NAMALWA (cell line): ENCODE measurements at regions not wholly inside any gene's neighbourhood (a gene's known extent, or its start where the extent isn't known, plus 50 kb on each side); places are given as distances from the start of the nearest gene placed in this dataset.

ENCODE experiments used
- DNase-seq: peaks from one replicate; pipeline ENCODE4 v3.0.0-alpha.2; 2015; ENCODE audit warnings: low spot score

DNA sequence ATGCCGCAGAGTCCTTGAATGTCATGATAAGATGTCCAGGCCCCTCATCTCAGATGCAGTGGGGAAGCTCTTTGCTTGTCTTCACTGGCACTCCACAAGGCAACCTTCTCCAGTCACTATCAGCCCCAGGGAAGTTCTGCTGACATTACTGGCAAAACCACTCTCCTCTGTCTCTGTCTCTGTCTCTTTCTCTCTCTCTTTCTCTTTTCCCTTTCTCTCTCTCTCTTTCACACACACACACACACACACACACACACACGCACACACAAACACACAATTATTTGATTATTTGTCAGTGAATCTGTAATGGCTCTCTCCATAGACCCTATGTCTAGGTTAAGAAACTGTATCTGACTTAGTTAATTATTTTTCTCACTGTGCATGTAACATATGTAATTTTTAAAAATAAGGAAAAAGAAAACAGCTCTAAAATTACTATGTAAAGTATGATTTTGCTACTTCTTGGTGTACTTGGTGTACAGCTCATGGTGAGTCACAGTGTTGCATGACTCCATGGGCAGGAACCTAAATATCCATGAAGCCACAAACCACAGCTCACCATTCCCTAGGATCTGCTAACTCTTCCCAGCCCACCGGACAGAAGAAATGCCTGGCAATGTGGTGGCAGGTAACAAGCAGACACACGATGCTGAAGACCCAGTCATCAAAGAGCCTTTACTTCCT, 594.9 kb upstream of the ID2 start:
- DNase-seq: no peak

DNA sequence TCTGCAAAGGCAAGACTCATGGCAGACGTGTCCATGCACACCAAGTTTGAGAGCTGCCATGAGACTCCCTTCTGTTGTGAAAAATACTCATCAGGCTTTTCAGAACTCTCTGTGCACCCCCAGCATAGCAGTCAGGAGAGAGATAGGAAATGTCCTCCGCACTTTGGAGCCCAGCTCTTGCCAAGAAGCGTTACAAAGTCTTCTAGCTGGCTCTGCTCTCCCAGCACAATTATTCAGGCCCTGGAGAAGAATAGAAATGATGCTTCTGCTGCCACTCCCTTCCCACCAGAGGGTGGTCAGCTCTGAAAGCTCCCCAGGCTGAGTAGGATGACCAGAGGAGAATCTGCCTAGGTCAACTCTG, 594.4 kb upstream of the ID2 start:
- DNase-seq: no peak

DNA sequence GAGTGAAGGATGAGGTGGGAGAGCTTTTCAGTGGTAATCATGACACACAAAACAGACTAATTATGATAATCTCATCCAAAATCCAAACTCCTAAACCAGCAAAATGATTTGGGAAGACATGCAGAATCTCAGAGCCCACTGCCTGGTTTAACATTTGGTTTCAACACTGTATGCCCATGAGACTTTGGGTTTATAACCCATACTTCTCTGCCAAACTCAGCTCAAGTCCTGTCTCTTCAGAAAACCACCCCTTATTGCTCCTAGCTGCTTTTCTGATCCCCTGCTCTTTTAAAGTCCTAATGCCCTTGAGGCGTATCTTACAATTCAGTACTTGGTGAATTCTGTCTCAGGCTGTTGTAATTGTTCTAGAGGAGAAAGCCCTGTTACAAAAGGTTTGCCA, 593.0 kb upstream of the ID2 start:
- no peak for DNase-seq

DNA sequence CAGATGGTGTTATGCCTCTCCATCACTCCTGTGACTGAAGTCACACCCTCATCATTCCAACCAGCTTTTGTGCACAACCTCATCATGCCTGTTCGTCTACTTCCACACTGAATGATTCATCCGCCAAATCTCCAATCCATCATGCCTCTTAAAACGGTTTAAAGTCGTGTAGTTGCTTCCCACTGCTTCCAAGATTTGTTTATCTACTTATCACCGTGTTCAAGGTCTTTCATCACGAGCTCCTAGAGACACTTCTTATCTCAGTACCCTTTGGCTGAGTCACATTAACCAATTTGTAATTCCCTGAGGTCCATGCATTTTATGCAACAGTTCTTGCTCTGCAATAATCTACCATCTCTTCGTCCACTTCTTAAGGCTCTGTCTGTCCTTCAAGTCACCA, 592.3 kb upstream of the ID2 start:
- DNase-seq: no peak

DNA sequence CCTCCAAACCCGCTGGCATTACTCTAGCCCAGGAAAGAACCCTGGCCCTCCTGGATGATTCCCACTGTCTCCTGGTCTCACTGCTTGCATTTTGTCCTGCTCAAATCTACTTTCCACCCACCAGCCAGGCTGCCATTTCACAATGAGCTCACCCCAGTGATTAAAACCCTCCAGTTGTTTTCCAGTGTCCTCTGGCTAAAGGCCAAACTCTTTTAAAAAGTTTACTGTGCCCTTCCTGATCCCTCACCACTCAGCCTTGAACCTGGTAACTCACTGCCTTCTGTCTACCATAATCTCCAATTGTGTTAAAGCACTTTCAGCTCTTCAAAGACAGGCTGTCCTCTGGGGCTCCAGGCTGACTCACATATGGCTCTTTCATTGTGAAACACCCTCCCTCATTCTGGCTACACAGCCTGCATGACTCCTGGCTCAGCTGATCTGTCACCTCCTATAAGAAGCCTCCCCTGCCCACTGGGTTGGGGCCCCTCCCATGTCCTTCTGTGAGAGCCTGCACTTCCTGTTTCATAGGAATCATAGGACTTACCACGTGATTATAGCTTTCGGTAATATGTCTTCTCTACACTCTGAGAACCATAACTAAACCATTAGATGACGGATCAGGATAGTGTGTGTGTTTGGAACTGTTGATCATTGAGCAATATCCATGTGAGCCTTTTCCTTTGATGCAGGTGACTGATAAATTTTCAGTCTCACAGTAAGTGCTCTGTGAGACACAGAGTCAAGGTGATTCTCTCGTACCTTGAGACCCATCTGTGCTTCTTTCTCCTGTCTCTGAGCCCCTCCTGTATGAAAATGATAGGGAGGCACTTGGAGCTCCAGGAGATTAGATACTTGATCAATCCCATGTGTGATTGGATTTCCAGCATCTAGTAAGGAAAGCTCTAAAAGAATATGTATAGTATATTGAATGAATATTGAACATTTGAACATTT, 590.8 kb upstream of the ID2 start:
- peak; percentile 7 for DNase-seq

DNA sequence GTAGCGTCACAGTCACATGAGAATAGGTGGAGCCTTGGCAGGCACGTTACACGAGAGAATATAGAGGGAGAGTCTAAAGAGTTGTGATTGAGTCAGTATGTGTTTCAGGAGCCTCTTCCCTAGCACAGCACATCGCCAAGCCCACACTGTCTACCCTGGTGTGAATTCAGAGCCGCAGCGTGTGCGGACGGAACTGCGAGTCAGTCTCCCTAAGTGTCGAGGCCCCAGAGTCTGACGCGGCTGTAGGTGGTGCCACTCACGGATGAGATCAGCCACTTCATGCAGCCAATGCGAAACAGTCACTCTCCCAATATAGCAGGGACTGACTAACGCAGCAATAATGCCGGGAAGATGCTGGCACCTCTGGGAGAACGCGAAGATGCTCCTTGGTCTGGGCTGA, 587.3 kb upstream of the ID2 start:
- DNase-seq: no peak

DNA sequence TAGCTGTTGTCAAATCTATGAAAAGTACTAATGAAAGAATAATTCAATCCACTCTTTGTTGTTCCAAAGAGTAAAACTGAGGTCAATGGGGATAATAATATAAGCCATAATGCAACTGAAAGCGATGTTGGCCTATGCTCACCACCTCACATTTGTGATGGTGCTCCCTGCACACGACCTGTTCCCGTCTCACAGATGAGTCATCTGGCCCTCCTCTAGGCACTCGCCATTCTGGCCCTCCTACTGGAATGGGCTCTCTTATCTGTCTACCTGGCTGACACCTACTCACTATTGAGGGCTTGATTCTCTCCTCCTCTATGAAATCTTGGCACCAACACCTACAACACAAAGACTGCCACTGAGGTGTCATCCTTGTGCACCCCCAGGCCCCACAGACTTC, 585.9 kb upstream of the ID2 start:
- DNase-seq: no peak

DNA sequence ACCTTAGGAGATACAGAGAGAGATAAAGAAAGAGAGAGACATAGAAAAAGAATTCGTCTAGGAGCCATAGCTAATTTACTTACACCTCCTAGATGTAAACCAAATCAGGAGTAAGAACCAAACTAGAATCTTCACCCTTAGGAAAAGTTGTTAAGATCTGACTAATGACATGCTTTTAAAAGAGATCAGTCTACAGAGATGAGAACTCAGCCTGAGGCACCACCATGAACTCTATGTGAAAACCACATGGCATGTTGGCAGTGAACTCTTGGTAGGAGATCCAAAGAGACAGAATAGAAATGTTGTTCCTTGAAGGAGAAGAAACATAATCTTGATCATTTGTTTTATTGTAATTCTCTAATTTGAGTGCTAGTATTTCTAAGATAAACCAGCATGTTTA, 585.4 kb upstream of the ID2 start:
- no peak for DNase-seq

DNA sequence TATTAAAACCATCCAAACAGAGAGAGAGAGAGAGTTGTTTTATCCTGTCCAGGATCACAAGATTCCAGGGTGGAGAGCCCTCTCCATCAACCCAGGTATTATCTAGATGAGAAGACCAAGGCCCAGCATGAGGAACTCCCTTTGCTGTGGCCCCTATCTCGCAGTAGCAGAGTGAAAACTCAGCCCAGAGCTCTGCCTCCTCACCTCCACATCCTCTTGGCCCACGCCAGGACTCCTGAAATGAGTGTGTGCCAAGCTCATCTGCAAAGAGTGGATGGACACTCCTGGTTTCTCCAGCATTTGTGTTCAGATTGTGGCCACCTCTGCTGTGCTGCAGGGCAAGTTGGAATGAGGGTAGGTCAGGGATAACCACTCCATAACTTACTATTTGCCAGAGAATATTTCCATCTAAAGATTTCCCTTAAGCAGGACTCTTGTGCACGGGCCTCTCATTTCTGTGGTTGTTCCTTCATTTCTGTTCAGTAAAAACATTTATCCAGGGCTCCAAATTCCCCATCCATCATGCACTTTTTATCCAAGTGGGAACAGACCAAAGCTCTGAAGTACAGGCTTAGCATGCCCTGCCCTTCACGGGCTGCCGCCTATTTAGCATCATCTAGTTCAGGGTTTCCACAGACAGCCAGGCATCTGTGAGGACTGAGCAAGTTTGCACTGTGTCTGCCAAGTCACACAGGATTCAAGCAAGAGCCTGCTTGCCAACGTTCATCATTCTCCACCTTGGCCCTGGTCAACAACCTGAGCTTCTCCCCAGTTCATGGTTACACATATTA, 583.2 kb upstream of the ID2 start:
- DNase-seq: no peak

DNA sequence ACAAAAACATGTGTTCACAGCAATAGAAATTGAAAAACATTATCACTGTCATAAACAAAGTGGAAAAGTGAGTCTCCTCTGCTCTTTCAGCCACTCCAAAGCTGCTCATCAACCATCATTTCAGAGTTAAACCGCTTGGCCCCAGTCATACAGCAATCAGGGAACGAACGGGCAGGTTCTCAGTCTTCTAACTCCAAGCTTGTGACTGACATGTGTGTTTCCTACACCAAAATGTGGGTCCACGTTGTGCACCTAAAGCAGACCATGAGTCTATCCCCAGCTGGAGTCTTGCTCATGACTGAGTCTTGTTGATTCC, 582.6 kb upstream of the ID2 start:
- no peak for DNase-seq

DNA sequence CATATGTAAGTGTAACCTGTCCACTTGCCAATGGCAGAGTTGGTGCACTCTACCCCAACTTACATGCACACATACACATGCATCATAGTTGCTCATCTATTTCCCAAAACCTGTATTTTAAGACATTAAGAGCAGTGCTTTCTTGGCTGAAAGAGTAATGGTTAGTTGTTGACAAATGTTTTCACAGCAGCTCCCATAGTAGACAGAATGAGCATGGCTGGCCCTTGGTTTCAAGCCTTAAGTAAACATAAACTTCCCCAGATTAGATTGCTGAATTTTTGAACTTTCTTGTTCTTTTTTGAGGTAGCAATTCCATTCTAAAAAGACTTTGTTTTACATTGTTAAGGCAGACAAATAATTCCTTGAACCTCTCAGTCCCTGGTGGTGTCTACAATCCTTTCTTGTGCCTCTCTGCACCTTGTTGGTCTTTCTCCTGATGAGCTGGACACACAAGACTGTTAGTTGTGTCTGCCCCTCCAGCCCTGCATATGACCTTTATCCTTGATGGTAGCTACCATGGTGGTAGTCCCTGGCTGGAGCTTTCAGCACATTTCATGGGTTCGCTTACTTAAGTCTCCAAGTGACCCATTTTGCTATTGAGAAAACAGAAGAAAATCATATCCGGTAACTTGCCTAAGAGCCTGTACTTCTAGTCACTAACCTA, 580.1 kb upstream of the ID2 start:
- no peak for DNase-seq

DNA sequence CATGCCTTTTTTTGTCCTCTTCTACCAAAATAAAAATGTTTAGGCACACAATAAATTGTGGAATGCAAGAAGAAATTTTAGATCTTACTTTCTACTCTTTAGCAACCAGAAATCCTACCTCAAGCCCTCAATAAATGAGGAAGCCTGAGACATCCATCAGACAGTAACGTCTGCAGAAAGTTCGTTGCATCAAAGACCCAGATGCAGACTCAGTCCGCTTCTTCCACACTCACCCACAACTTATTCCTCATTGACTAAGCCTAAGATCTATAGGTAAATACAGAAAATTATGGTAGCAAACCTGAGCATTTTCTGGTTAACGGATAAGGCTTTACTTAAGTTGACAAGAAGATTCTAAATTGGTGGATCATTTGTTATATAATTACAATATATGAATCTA, 579.4 kb upstream of the ID2 start:
- no peak for DNase-seq

DNA sequence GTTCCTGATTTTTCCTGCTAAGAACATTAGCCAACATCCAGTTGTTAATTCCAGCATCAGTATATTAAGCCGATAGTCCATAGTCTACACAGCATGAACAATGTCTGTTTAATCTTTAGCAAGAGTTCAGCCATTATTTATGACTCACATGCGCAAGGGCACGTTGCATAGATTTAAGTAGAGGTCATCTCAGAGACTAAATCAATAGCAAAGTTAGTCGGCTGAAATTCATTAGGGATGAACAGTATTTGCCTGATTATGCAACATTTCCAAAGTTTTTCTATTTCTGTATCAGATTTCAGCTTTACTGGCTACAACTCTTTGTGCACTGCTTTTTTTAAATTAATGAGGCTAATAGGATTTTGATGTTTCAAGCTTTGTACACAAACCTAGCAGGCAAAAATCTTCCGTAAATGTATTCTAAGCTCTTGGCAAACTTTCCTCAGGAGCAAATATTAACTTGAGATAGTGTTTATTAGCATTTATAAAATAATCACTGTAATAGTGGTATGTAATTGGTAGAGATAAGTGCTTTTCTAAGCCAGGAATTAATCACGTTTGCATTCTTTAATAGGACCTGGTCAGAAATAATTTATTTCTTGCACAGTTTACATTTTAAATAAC, 578.7 kb upstream of the ID2 start:
- no peak for DNase-seq

DNA sequence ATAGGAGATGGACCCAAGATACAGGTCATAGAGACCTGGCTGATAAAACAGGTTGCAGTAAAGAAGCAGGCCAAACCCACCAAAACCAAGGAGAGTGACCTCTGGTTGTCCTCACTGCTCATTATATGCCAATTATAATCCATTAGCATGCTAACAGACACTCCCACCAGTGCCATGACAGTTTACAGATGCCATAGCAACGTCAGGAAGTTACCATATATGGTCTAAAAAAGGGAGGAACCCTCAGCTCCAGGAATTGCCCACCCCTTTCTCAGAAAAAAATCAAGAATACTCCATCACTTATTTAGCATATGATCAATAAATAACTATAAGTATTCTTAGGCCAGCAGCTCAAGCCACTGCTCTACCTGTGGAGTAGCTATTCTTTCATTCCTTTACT, 574.7 kb upstream of the ID2 start:
- DNase-seq: no peak

DNA sequence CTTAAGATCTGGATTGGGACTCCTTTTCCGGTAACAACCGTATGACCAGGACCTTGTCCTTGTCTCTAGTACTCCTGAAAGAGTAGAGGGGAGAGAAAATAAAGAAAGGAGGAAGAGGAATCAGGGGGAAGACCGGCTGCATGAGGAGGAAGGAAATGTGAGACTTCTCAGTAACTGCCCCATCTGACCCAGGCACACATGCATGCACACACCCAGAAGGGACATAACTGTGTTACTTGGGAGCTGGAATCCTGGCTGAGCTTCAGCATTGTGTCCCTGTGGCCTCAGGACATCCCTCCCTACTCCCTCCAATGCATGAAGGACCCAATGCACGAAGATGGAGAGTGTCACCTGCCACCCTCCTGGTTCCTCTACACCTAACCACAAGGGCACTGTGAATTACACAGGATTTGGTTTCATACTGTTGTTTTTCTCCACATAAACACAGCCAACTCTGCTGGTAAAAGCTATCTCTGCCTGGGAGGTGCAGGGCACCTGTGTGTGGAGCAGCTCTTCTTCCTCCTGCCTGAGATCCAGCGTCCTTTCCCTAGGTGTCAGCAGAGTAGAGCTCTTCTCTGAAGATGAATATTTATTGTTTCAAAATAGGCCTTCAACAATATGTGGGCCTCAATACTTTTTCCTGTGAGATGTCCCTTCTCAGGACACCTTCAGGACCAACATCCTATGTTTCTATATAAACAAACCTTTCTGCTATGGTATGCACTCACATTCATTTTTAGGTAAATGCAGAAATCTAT, 574.1 kb upstream of the ID2 start:
- no peak for DNase-seq

DNA sequence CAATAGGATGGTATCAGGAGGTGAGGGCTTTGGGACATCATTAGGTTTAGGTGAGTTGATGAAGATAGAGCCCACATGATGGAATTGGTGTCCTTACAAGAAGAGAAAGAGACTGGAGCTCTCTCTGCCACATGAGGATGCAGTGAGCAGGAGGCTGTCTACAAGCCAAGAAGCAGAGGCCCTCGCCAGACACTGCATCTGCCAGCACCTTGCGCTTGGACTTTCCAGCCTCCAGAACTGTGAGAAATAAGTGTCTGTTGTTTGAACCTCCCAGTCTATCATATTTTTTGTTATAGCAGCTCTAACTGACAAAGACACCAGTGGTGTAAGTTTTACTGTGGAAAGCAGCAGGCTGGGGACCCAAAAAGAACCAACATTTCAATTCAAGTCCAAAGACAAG, 571.1 kb upstream of the ID2 start:
- DNase-seq: no peak

DNA sequence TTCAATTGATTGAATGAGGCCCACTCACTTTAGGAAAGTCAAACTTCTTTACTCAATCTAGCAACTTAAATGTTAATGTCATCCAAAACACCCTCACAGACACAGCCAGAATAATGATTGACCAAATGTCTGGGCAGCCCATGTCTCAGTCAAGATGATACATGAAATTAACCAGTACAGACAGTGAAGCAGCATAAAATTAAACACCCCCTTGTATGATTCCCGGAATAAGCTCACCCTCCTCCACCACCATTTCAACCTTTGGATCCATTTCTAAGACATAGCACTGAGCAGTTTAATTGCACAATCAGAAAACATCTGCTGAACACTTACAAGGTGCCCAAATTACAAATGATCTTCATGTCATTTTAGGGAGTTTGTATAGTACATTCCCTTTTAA, 570.7 kb upstream of the ID2 start:
- no peak for DNase-seq

DNA sequence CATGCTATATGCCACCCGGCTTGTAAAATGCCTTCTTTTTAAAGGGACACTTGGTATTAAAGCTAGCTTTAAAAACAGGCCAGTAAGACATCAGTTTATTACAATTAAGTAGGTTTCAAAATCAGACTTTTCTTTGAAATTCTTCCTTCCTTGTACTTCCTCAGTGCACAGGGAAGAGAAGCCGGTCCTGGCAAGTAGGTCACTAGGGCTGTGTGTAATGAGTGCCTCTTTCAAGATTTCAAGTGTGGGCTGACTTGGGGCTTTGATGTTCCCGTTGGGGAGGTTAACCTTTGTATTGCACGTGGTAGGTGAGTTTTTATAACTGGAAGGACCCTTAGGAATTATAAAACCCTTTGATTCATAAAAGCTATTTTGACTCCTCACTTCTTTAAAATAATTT, 566.4 kb upstream of the ID2 start:
- no peak for DNase-seq

DNA sequence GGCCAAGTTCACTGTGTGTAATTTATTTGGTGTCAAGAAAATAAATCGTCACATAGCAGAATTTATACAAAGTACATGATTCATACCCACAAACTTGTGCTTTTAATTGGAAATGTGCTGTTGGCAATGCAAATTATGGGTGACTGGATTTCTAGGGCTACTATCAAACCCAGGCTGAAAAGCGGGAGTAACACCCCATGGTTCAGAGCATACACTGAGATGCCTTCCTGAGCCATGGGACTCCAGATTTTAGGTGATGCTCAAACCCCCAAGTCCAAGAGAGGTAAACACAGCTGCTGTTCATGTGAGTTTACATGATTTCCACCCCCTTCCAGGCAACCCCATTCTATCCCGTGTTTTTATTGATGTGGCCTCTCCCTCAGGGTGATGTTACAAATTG, 565.9 kb upstream of the ID2 start:
- no peak for DNase-seq

DNA sequence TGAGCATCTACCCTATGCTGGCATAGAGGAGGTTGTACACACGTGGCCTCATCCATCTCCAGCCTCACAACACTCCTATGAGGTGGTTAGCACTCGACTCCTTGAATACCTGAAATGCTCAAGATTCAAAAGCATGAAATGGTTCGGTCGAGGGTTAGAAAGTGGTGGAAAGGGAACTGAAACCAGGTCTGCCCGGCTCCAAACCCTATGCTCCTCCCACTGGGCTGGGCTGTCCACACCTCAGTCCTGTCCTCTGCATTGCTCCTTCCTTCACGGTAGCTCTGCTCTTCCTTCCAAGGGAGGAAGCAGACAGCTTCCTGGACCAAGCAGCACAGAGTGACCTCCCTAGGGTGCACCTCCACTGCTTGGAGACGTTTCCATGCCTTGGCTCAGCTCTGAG, 565.2 kb upstream of the ID2 start:
- DNase-seq: peak; percentile 53
